GM12892 (cell line): ENCODE measurements at regions not wholly inside any gene's neighbourhood (a gene's known extent, or its start where the extent isn't known, plus 50 kb on each side); places are given as distances from the start of the nearest gene placed in this dataset.

ENCODE experiments used
- POLR2A ChIP-seq: IDR thresholded peaks from 2 replicates; pipeline ENCODE4 v1.6.1; 2011; ENCODE audit warnings: low read depth, low read length, control low read depth
- POLR2AphosphoS5 ChIP-seq: IDR thresholded peaks from 2 replicates; pipeline ENCODE4 v1.6.1; 2011; ENCODE audit warnings: low read depth, low read length, control low read depth

DNA sequence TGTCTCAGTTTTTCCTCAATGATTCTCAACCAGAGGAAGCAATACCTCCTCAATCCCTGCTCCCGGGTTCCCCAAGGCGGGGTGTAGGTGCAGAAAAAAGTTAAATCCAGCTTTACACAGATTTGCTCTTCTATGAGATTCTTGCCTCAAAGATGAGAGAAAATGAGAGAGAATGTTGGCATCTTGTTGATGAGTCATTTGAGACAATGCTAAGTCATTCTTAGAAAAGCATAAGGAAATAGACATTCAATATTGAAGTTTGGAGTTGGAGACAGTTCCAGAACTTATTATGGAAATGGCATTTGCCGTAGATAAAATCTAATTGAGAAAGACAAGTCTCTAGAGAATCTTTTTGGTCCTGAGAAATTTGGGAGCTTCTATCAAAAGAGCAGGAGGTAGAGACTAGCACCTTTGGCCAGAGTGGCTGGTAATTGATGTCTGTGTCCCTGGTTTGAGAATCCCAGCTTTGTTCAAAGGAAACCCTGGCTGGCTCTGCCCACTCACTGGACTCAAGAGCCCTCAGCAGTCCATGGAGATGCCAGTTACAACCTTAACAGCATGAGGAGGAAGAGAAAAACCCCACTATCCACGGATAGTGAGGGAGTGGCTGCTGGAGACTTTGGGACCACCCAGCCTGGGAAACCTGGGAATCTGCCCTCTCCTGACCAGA, 181.2 kb downstream of the FAM124B start:
- TF ChIP-seq POLR2A (no peak), POLR2AphosphoS5 (no peak)
